Breast epithelium (tissue), 4 donors: ENCODE measurements at regions not wholly inside any gene's neighbourhood (a gene's known extent, or its start where the extent isn't known, plus 50 kb on each side); places are given as distances from the start of the nearest gene placed in this dataset.

Experiments
- DNase-seq, 2 donors: peaks; one replicate each; pipeline ENCODE4 v3.0.0-alpha.2; 2019; ENCODE audit warnings: low spot score in 2 of 2
- H3K27ac ChIP-seq, 2 donors: fragments of 200-600 bp; sonication (generic) in 1 of 2; one replicate each; pipeline ENCODE4 v1.5.1; 2016 to 2019; ENCODE audit warnings: mild to moderate bottlenecking in 1 of 2
- H3K27me3 ChIP-seq, 2 donors: fragments of 200-600 bp; sonication (generic) in 1 of 2; one replicate each; pipeline versions ENCODE4 v1.5.1 to v1.6.0; 2017 to 2019; ENCODE audit warnings: control low read depth in 1 of 2, mild to moderate bottlenecking in 1 of 2
- H3K36me3 ChIP-seq: fragments of 200-600 bp; one replicate; pipeline ENCODE4 v1.5.1; 2019
- H3K4me1 ChIP-seq, 2 donors: fragments of 200-600 bp; sonication (generic); one replicate each; pipeline ENCODE4 v1.5.1; 2016 to 2019; ENCODE audit warnings: control low read depth in 1 of 2
- H3K4me3 ChIP-seq, 3 donors: fragments of 200-600 bp; sonication (generic); 1 replicate in 2 of 3; 2 replicates in 1 of 3; pipeline ENCODE4 v1.5.1; 2016 to 2019; ENCODE audit warnings: mild to moderate bottlenecking in 3 of 3, moderate library complexity in 2 of 3
- H3K9me3 ChIP-seq, 2 donors: fragments of 200-600 bp; sonication (generic) in 1 of 2; one replicate each; pipeline ENCODE4 v1.5.1; 2016 to 2019; ENCODE audit warnings: control low read depth in 1 of 2
- POLR2A ChIP-seq: fragments of 450-650 bp; IDR thresholded peaks from one replicate; pipeline ENCODE4 v1.6.1; 2016; ENCODE audit warnings: antibody characterized with exemption, mild to moderate bottlenecking, moderate library complexity
- POLR2AphosphoS5 ChIP-seq, 3 donors: sonication (generic); formaldehyde crosslinking; IDR thresholded peaks; one replicate each; pipeline ENCODE4 v1.6.1; 2017; ENCODE audit warnings: antibody characterized with exemption in 3 of 3
- intact Hi-C: fragments of 100-400 bp; cut with DNase I; formaldehyde crosslinking; loops from one replicate; pipeline ENCODE4 v1.15.1; 2023; ENCODE audit warnings: low total_unique reads
- TF ChIP-seq, protein P1 (sequence below), 3 donors: fragments of 450-650 bp; IDR thresholded peaks; one replicate each; pipeline ENCODE4 v1.5.1; 2016 to 2017; ENCODE audit warnings: antibody characterized with exemption in 3 of 3, mild to moderate bottlenecking in 3 of 3, moderate library complexity in 3 of 3

DNA sequence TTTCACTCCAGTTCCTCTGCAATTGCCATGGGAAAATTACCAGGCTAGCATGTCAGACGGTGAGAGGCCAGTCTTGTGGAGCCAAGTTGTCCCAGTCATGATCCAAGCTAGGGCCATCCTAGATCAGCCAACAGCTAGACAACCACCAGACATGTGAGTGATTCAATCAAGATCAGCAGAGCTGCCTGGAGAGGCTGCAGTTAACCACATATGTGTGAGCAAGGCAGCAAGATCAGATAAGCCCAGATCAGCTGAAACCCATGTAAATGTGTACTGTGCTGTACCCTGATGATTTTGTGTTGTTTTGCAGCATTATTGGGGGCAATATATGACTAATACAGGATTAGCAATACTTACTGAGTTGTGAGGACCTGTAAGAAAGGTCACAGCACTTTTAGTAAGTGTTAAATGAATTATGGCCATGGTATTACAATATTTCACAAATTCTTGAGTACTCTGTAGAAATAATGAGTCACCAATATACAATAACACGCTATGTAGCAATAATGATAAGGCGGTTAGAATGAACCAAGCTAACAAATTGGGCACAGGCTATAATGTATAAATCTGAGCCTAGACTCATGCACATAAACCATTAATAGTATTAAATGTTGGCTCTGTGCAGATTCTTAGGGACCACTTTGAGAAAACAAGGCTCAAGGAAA is 91.4 kb downstream of the SUDS3 start:
- no peak overlapping the region for H3K27ac ChIP-seq
- no peaks in the 10 kb centered on the region for H3K4me1 ChIP-seq
- no peaks in the 10 kb centered on the region for H3K27me3 ChIP-seq
- no peak overlapping the region for H3K4me3 ChIP-seq
- intact Hi-C loops, result no loop called here
- no peaks in the 10 kb centered on the region for H3K9me3 ChIP-seq
- TF ChIP-seq, protein P1, sequence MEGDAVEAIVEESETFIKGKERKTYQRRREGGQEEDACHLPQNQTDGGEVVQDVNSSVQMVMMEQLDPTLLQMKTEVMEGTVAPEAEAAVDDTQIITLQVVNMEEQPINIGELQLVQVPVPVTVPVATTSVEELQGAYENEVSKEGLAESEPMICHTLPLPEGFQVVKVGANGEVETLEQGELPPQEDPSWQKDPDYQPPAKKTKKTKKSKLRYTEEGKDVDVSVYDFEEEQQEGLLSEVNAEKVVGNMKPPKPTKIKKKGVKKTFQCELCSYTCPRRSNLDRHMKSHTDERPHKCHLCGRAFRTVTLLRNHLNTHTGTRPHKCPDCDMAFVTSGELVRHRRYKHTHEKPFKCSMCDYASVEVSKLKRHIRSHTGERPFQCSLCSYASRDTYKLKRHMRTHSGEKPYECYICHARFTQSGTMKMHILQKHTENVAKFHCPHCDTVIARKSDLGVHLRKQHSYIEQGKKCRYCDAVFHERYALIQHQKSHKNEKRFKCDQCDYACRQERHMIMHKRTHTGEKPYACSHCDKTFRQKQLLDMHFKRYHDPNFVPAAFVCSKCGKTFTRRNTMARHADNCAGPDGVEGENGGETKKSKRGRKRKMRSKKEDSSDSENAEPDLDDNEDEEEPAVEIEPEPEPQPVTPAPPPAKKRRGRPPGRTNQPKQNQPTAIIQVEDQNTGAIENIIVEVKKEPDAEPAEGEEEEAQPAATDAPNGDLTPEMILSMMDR (IDR thresholded peaks at IDR 0.05), result no peak
- no peak for DNase-seq
- H3K36me3 ChIP-seq, result no peaks in the 10 kb centered on the region

DNA sequence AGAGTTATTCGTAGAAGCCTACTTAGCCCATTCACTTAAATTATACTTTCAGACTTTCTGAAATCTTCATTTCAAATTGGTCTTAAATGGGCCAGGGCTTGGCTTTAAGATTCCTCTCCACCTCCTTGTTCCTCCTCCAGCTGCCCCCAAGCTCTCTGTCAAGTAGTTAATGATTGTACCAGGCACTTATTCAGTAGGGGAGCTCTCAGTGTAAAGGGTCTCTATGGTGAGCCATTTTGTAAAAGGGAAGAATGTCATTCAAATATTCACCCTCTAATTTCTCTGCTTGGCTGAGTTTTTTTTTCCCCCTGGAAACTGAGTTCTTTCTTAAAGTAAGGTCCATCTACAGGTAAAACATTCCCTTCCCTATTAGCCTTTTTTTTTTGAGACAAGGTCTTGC is 96.6 kb downstream of the SUDS3 start:
- TF ChIP-seq, protein P1 (IDR thresholded peaks at IDR 0.05), result no peak
- TF ChIP-seq POLR2AphosphoS5 (IDR thresholded peaks at IDR 0.05), result no peak
- no peak for TF ChIP-seq POLR2A
- intact Hi-C loops, result no loop called here
- no peaks in the 10 kb centered on the region for H3K27me3 ChIP-seq

DNA sequence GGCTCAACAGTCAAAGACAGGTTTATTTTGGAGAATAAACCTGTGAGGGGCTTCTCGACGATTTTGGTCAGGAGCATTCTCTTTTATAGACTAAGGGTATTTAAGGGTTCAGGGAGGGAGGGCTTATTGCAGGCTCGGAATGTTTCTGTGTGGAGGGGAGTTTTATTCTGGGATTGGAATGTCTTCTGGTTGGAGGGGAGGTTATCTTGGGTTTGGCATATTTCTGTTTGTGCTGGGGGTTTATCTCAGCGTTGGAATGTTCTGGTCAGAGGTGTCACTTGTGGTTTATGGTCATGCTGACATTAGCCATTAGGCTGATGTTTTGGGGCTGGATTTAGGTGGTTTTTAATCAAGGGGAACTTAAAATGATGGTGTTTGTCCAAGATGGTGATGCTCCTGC is 103.9 kb downstream of the SUDS3 start:
- DNase-seq, result no peak
- H3K27me3 ChIP-seq, result no peaks in the 10 kb centered on the region
- TF ChIP-seq POLR2A (no peak), POLR2AphosphoS5 (IDR thresholded peaks at IDR 0.05) (no peak)
- TF ChIP-seq, protein P1 (IDR thresholded peaks at IDR 0.05), result no peak
- no peak overlapping the region for H3K27ac ChIP-seq
- H3K9me3 ChIP-seq, result no peaks in the 10 kb centered on the region
- H3K36me3 ChIP-seq, result no peaks in the 10 kb centered on the region
- no peaks in the 10 kb centered on the region for H3K4me1 ChIP-seq
- intact Hi-C loops, result no loop called here
- H3K4me3 ChIP-seq, result no peak overlapping the region

More for the DNA sequence above, 96.6 kb downstream of the SUDS3 start:
- H3K36me3 ChIP-seq, result no peaks in the 10 kb centered on the region
- no peaks in the 10 kb centered on the region for H3K4me1 ChIP-seq
- no peak overlapping the region for H3K27ac ChIP-seq
- DNase-seq, result no peak
- no peak overlapping the region for H3K4me3 ChIP-seq
- H3K9me3 ChIP-seq, result no peaks in the 10 kb centered on the region

DNA sequence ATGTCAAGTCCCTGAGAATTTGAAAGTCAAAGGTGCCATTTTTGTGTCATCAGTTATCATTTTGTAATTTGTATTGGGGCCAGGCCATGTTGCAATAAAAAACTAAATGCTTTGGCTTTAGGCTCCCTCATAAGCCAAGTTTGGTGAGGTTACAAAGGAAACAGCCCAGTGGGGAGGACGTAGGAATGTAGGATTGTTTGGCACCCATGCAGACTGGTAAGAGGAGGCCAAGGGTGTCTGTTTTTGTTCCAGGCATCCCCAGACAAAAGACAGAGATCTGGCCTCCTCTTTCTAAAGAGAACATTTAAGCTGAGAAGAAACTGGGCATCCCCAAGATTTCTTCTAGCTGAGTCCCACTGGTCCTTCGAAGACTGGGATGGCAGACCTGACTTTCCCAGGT is 111.7 kb downstream of the SUDS3 start:
- Histone ChIP-seq H3K27me3 (peaks cover 0 to 3% of the 10 kb centered on the region in 2 donors), H3K4me1 (no peaks in the 10 kb centered on the region), H3K36me3 (no peaks in the 10 kb centered on the region), H3K9me3 (peaks cover 0 to 7% of the 10 kb centered on the region in 2 donors), H3K4me3 (no peak overlapping the region), H3K27ac (no peak overlapping the region)
- intact Hi-C loops, result no loop called here
- TF ChIP-seq POLR2A, result no peak
- TF ChIP-seq POLR2AphosphoS5 (IDR thresholded peaks at IDR 0.05), result no peak
- TF ChIP-seq, protein P1 (IDR thresholded peaks at IDR 0.05), result no peak
- no peak for DNase-seq

DNA sequence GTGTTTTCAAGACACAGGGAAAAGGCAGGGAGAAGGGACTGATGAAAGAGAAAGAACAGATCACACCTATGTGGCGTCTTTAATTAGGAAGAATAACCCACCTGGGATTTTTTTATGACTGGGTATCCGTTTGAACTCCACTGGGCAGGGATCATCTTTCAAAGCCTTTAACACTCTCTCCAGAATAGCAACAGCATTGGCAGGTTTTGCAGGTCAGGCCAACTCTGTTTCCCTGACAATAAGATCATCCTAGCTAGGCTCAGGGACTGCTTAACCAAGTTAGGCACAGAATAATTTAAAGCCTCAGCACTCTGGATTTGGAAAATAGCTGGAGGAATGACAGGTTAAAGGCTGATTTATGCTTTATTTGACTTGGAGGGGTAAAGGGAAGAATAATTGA is 117.6 kb downstream of the SUDS3 start:
- peaks cover 0 to 2% of the 10 kb centered on the region in 2 donors for H3K9me3 ChIP-seq
- TF ChIP-seq POLR2A (no peak), POLR2AphosphoS5 (IDR thresholded peaks at IDR 0.05) (no peak)
- TF ChIP-seq, protein P1 (IDR thresholded peaks at IDR 0.05), result no peak
- peaks cover 0 to 3% of the 10 kb centered on the region in 2 donors for H3K27me3 ChIP-seq
- H3K27ac ChIP-seq, result no peak overlapping the region
- H3K36me3 ChIP-seq, result no peaks in the 10 kb centered on the region
- no peak for DNase-seq
- H3K4me3 ChIP-seq, result no peak overlapping the region
- H3K4me1 ChIP-seq, result no peaks in the 10 kb centered on the region
- intact Hi-C loops, result no loop called here
